Hepatocyte (in vitro differentiated cells): ENCODE measurements at regions not wholly inside any gene's neighbourhood (a gene's known extent, or its start where the extent isn't known, plus 50 kb on each side); places are given as distances from the start of the nearest gene placed in this dataset.

Source experiments
- EZH2 ChIP-seq: fragments of 200-600 bp; sonication (generic); IDR thresholded peaks from 2 replicates; pipeline ENCODE4 v1.6.1; 2016; ENCODE audit warnings: antibody characterized with exemption, mild to moderate bottlenecking, borderline replicate concordance
- EZH2phosphoT487 ChIP-seq: fragments of 200-600 bp; sonication (generic); IDR thresholded peaks from one replicate; pipeline ENCODE4 v1.6.1; 2018; ENCODE audit warnings: antibody characterized with exemption, mild to moderate bottlenecking, low read depth, moderate library complexity; ENCODE audit not compliant: unreplicated experiment, severe bottlenecking
- TF ChIP-seq, protein P1 (sequence below): fragments of 200-600 bp; sonication (generic); IDR thresholded peaks from 2 replicates; pipeline ENCODE4 v1.5.1; 2016; ENCODE audit warnings: antibody characterized with exemption, mild to moderate bottlenecking; ENCODE audit not compliant: poor library complexity

GRCh38 chr9:7965063-7965462 lies 165.5 kb upstream of the DMAC1 start:
- TF ChIP-seq, protein P1, sequence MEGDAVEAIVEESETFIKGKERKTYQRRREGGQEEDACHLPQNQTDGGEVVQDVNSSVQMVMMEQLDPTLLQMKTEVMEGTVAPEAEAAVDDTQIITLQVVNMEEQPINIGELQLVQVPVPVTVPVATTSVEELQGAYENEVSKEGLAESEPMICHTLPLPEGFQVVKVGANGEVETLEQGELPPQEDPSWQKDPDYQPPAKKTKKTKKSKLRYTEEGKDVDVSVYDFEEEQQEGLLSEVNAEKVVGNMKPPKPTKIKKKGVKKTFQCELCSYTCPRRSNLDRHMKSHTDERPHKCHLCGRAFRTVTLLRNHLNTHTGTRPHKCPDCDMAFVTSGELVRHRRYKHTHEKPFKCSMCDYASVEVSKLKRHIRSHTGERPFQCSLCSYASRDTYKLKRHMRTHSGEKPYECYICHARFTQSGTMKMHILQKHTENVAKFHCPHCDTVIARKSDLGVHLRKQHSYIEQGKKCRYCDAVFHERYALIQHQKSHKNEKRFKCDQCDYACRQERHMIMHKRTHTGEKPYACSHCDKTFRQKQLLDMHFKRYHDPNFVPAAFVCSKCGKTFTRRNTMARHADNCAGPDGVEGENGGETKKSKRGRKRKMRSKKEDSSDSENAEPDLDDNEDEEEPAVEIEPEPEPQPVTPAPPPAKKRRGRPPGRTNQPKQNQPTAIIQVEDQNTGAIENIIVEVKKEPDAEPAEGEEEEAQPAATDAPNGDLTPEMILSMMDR, result no peak
- no peak for TF ChIP-seq EZH2
- no peak for TF ChIP-seq EZH2phosphoT487
